GM18861 (cell line): ENCODE measurements at regions not wholly inside any gene's neighbourhood (a gene's known extent, or its start where the extent isn't known, plus 50 kb on each side); places are given as distances from the start of the nearest gene placed in this dataset.

ENCODE experiments used
- ATAC-seq: cut with Tn5 transposase; IDR thresholded peaks from one replicate; pipeline ENCODE4 v1.9.1; 2021; ENCODE audit not compliant: unreplicated experiment

GRCh38 chr10:89887406-89887805 lies 186.0 kb downstream of the KIF20B start:
- peak; percentile 28 for ATAC-seq

GRCh38 chr10:89887830-89888229 lies 186.4 kb downstream of the KIF20B start:
- ATAC-seq = peak; percentile 47

- ATAC-seq = peak; percentile 84
These were observed 187.1 kb downstream of the KIF20B start for GRCh38 chr10:89888321-89889070.

GRCh38 chr10:89889606-89890005 lies 188.2 kb downstream of the KIF20B start:
- ATAC-seq = no peak

GRCh38 chr10:89891006-89891535 lies 189.7 kb downstream of the KIF20B start:
- no peak for ATAC-seq

GRCh38 chr10:89894051-89894450 lies 192.7 kb downstream of the KIF20B start:
- ATAC-seq = no peak

GRCh38 chr10:89900554-89900953 lies 199.2 kb downstream of the KIF20B start:
- no peak for ATAC-seq

- no peak for ATAC-seq
These were observed 200.5 kb downstream of the KIF20B start for GRCh38 chr10:89901895-89902294.

GRCh38 chr10:89904755-89905154 lies 203.4 kb downstream of the KIF20B start:
- no peak for ATAC-seq

- ATAC-seq = no peak
These were observed 208.4 kb downstream of the KIF20B start for GRCh38 chr10:89909752-89910151.

GRCh38 chr10:89915021-89915420 lies 213.6 kb downstream of the KIF20B start:
- no peak for ATAC-seq

GRCh38 chr10:89915968-89916367 lies 214.6 kb downstream of the KIF20B start:
- no peak for ATAC-seq

GRCh38 chr10:89916468-89917215 lies 215.3 kb downstream of the KIF20B start:
- ATAC-seq = no peak

- no peak for ATAC-seq
These were observed 220.0 kb downstream of the KIF20B start for GRCh38 chr10:89921403-89921802.

- ATAC-seq = no peak
These were observed 222.3 kb downstream of the KIF20B start for GRCh38 chr10:89923661-89924060.

- ATAC-seq = no peak
These were observed 222.9 kb downstream of the KIF20B start for GRCh38 chr10:89924261-89924660.

- ATAC-seq = no peak
These were observed 225.3 kb downstream of the KIF20B start for GRCh38 chr10:89926736-89927135.

- peak; percentile 63 for ATAC-seq
These were observed 228.1 kb downstream of the KIF20B start for GRCh38 chr10:89929282-89930026.

- no peak for ATAC-seq
These were observed 236.1 kb downstream of the KIF20B start for GRCh38 chr10:89937494-89937893.

GRCh38 chr10:89940076-89940475 lies 238.7 kb downstream of the KIF20B start:
- no peak for ATAC-seq

GRCh38 chr10:89942217-89942616 lies 240.8 kb downstream of the KIF20B start:
- ATAC-seq = no peak
